ENCODE measurements at regions not wholly inside any gene's neighbourhood (a gene's known extent, or its start where the extent isn't known, plus 50 kb on each side); places are given as distances from the start of the nearest gene placed in this dataset.
"Not testable (repeated sequence)": the region's sequence is repeated elsewhere in the genome, so short reads cannot be mapped to it uniquely, and the experiment has no call there.

GRCh38 chr16:5159537-5159936 lies 61.9 kb upstream of the EEF2KMT start:
- not testable (repeated sequence) for TF ChIP-seq CTCF (IDR thresholded peaks at IDR 0.05 in 4 of 5, conservative IDR thresholded peaks at IDR 0.05 in 1 of 5); POLR2A (IDR thresholded peaks at IDR 0.05)
